Stomach (tissue), 8 donors: ENCODE measurements at regions not wholly inside any gene's neighbourhood (a gene's known extent, or its start where the extent isn't known, plus 50 kb on each side); places are given as distances from the start of the nearest gene placed in this dataset.

Experiments used
- DNase-seq, 2 donors: peaks; one replicate each; pipeline versions ENCODE4 v3.0.0 to v3.0.0-alpha.2; 2013 to 2019
- H3K27ac ChIP-seq, 5 donors: fragments of 200-600 bp in 4 of 5; sonication (generic) in 4 of 5; one replicate each; pipeline ENCODE4 v1.5.1; 2013 to 2019; ENCODE audit warnings: mild to moderate bottlenecking in 1 of 5, moderate library complexity in 1 of 5
- H3K27me3 ChIP-seq, 3 donors: fragments of 200-600 bp; sonication (generic); one replicate each; pipeline ENCODE4 v1.5.1; 2017 to 2019; ENCODE audit warnings: mixed run types in 1 of 3
- H3K36me3 ChIP-seq, 4 donors: fragments of 200-600 bp; sonication (generic); 1 replicate in 3 of 4; 2 replicates in 1 of 4; pipeline ENCODE4 v1.5.1; 2016 to 2019
- H3K4me1 ChIP-seq, 4 donors: fragments of 200-600 bp; sonication (generic); one replicate each; pipeline ENCODE4 v1.5.1; 2016 to 2019
- H3K4me3 ChIP-seq, 4 donors: fragments of 200-600 bp; sonication (generic) in 3 of 4; one replicate each; pipeline ENCODE4 v1.5.1; 2016 to 2019; ENCODE audit warnings: mild to moderate bottlenecking in 1 of 4
- H3K9me3 ChIP-seq, 4 donors: fragments of 200-600 bp; sonication (generic); one replicate each; pipeline ENCODE4 v1.5.1; 2016 to 2019
- EP300 ChIP-seq: sonication (generic); formaldehyde crosslinking; IDR thresholded peaks from one replicate; pipeline ENCODE4 v1.6.1; 2017; ENCODE audit warnings: antibody characterized with exemption
- POLR2A ChIP-seq, 4 donors: fragments of 450-650 bp; IDR thresholded peaks; one replicate each; pipeline ENCODE4 v1.6.1; 2016; ENCODE audit warnings: antibody characterized with exemption in 4 of 4, control low read depth in 2 of 4, mild to moderate bottlenecking in 1 of 4, moderate library complexity in 1 of 4
- POLR2AphosphoS5 ChIP-seq, 3 donors: sonication (generic); formaldehyde crosslinking; IDR thresholded peaks; one replicate each; pipeline ENCODE4 v1.6.1; 2016; ENCODE audit warnings: antibody characterized with exemption in 3 of 3
- WGBS, 5 donors: extraction: QIAGEN DNeasy Blood & Tissue Kit in 3 of 5; methylation state at CpG; one replicate each; pipeline versions ENCODE4 v1.1.5 to v1.1.7; 2013 to 2018; 5-methylcytosine and 5-hydroxymethylcytosine counted together
- intact Hi-C: fragments of 100-400 bp; cut with DNase I; formaldehyde crosslinking; loops from one replicate; pipeline ENCODE4 v1.15.1; 2023; ENCODE audit warnings: low total_unique reads
- TF ChIP-seq, protein P1 (sequence below), 7 experiments: fragments of 450-650 bp in 4 of 7; fragments of 200-600 bp in 3 of 7; sonication (generic) in 3 of 7; IDR thresholded peaks; one replicate each; pipeline ENCODE4 v1.5.1; 2016 to 2019; ENCODE audit warnings: antibody characterized with exemption in 7 of 7, control low read depth in 2 of 7, mild to moderate bottlenecking in 1 of 7
- donor health status: healthy with polysubstance abuse.
- donor health status: Bipolar disorder and iron deficiency.
- donor health status: healthy.

- no peak for TF ChIP-seq POLR2AphosphoS5 (IDR thresholded peaks at IDR 0.05)
- no peak for TF ChIP-seq EP300
- TF ChIP-seq, protein P1, sequence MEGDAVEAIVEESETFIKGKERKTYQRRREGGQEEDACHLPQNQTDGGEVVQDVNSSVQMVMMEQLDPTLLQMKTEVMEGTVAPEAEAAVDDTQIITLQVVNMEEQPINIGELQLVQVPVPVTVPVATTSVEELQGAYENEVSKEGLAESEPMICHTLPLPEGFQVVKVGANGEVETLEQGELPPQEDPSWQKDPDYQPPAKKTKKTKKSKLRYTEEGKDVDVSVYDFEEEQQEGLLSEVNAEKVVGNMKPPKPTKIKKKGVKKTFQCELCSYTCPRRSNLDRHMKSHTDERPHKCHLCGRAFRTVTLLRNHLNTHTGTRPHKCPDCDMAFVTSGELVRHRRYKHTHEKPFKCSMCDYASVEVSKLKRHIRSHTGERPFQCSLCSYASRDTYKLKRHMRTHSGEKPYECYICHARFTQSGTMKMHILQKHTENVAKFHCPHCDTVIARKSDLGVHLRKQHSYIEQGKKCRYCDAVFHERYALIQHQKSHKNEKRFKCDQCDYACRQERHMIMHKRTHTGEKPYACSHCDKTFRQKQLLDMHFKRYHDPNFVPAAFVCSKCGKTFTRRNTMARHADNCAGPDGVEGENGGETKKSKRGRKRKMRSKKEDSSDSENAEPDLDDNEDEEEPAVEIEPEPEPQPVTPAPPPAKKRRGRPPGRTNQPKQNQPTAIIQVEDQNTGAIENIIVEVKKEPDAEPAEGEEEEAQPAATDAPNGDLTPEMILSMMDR (IDR thresholded peaks at IDR 0.05): no peak
- Histone ChIP-seq H3K4me1 (no peaks in the 10 kb centered on the region), H3K4me3 (no peak overlapping the region), H3K9me3 (peaks cover 0 to 12% (median 8%) of the 10 kb centered on the region in 4 donors), H3K36me3 (no peaks in the 10 kb centered on the region), H3K27ac (no peak overlapping the region), H3K27me3 (no peaks in the 10 kb centered on the region)
- no peak for DNase-seq
- WGBS, 5 donors: 18 to 41% (median 24%) methylated on average over 1 of the region's 1 CpG
- intact Hi-C loops: no loop called here
These were observed 75.8 kb upstream of the CDH12 start for GRCh38 chr5:22928821-22929482.

GRCh38 chr5:22926574-22926973 lies 73.4 kb upstream of the CDH12 start:
- H3K27ac ChIP-seq: no peak overlapping the region
- no peak for DNase-seq
- no peaks in the 10 kb centered on the region for H3K27me3 ChIP-seq
- peaks cover 0 to 12% (median 8%) of the 10 kb centered on the region in 4 donors for H3K9me3 ChIP-seq
- no peak overlapping the region for H3K4me3 ChIP-seq
- no peaks in the 10 kb centered on the region for H3K36me3 ChIP-seq
- TF ChIP-seq POLR2A (IDR thresholded peaks at IDR 0.05): no peak
- TF ChIP-seq POLR2AphosphoS5 (IDR thresholded peaks at IDR 0.05): no peak
- H3K4me1 ChIP-seq: no peaks in the 10 kb centered on the region
- intact Hi-C loops: no loop called here
- 6 to 16% (median 8%) methylated on average over 1 of the region's 1 CpG for WGBS, 5 donors

DNA sequence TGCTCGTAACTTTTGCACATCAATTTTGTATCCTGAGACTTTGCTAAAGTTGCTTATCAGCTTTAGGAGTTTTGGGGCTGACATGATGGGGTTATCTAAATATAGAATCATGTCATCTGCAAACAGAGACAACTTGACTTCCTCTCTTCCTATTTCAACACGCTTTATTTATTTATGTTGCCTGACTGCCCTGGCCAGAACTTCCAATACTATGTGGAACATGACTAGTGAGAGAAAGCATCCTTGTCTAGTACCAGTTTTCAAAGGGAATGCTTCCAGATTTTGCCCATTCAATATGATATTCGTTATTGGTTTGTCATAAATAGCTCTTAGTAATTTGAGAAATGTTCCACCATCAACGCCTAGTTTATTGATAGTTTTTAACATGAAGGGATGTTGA lies 65.4 kb upstream of the CDH12 start:
- DNase-seq: no peak
- no peaks in the 10 kb centered on the region for H3K4me1 ChIP-seq
- 67 to 78% (median 68%) methylated on average over 4 of the region's 4 CpGs for WGBS, 5 donors
- TF ChIP-seq EP300 (no peak), POLR2A (IDR thresholded peaks at IDR 0.05) (no peak), POLR2AphosphoS5 (IDR thresholded peaks at IDR 0.05) (no peak)
- TF ChIP-seq, protein P1 (IDR thresholded peaks at IDR 0.05): no peak
- no peak overlapping the region for H3K27ac ChIP-seq
- H3K27me3 ChIP-seq: no peaks in the 10 kb centered on the region
- no peaks in the 10 kb centered on the region for H3K36me3 ChIP-seq
- no peak overlapping the region for H3K4me3 ChIP-seq
- H3K9me3 ChIP-seq: no peaks in the 10 kb centered on the region
- intact Hi-C loops: no loop called here

GRCh38 chr5:22916393-22916792 lies 63.2 kb upstream of the CDH12 start:
- H3K4me3 ChIP-seq: no peak overlapping the region
- WGBS, 5 donors: 69 to 76% (median 72%) methylated on average over 1 of the region's 1 CpG
- no peaks in the 10 kb centered on the region for H3K36me3 ChIP-seq
- H3K9me3 ChIP-seq: no peaks in the 10 kb centered on the region
- TF ChIP-seq POLR2AphosphoS5 (IDR thresholded peaks at IDR 0.05) (no peak), EP300 (no peak), POLR2A (IDR thresholded peaks at IDR 0.05) (no peak)
- TF ChIP-seq, protein P1 (IDR thresholded peaks at IDR 0.05): no peak
- intact Hi-C loops: no loop called here
- no peaks in the 10 kb centered on the region for H3K27me3 ChIP-seq
- no peak for DNase-seq
- H3K27ac ChIP-seq: no peak overlapping the region
- H3K4me1 ChIP-seq: no peaks in the 10 kb centered on the region

DNA sequence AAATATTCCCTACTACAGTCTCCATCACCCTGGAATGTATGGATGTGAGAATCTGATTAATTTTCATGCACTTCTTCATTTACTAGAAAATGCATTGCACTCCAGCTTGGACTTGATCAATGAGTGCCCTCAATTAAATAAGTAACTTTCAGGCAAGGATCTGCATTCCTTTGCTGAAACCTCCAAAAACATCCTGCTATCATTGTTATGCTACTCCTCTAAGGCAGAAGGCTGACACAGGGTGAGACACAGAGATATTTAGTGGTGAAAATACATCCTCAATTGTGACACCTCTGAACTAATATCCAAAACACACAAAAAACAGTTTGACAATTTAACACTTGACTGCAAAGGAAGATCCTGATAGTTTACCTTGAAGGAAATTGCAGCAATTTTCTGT lies 57.9 kb upstream of the CDH12 start:
- H3K36me3 ChIP-seq: no peaks in the 10 kb centered on the region
- intact Hi-C loops: no loop called here
- no peak overlapping the region for H3K4me3 ChIP-seq
- no peak for DNase-seq
- no peaks in the 10 kb centered on the region for H3K27me3 ChIP-seq
- no peak overlapping the region for H3K27ac ChIP-seq
- H3K4me1 ChIP-seq: no peaks in the 10 kb centered on the region
- no peak for TF ChIP-seq EP300
- peaks cover 0 to 8% (median 0%) of the 10 kb centered on the region in 4 donors for H3K9me3 ChIP-seq
